Hematopoietic multipotent progenitor cell treated with erythropoietin and hydrocortisone succinate and interleukin-3 and kit ligand, for 4 days (in vitro differentiated cells): ENCODE measurements at regions not wholly inside any gene's neighbourhood (a gene's known extent, or its start where the extent isn't known, plus 50 kb on each side); places are given as distances from the start of the nearest gene placed in this dataset.

Experiments used
- DNase-seq: peaks from one replicate; pipeline ENCODE4 v3.0.0-alpha.2; 2015

- no peak for DNase-seq
These were observed 1095.7 kb downstream of the TSN start for GRCh38 chr2:122851161-122851560.

DNA sequence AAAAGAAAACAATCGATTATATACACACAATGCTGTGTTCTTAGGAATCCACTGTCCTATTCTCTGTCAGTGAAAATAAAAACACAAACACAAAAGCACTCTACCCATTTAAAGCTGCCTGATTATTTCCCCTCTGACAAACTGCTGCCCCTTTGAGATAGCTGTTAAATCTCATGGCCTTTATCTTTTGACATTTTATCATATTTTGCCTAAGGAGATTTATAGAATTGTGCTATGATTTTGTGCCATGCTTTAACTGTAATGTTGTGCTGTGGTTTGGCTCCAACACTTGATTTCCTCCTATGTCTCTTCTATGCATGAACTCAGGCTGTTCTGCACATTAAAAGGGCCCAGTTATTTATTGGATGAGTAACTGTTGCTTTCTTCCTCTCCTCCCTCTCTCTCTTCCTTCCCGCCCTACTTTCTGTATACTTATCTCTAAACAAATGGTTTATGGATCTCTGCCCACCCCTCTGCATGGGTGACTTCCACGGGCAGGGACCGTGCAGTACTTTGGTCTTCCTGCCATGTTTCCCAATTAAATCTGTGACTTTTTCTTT is 1096.6 kb downstream of the TSN start:
- no peak for DNase-seq

GRCh38 chr2:122856696-122857095 is 1101.2 kb downstream of the TSN start:
- no peak for DNase-seq

DNA sequence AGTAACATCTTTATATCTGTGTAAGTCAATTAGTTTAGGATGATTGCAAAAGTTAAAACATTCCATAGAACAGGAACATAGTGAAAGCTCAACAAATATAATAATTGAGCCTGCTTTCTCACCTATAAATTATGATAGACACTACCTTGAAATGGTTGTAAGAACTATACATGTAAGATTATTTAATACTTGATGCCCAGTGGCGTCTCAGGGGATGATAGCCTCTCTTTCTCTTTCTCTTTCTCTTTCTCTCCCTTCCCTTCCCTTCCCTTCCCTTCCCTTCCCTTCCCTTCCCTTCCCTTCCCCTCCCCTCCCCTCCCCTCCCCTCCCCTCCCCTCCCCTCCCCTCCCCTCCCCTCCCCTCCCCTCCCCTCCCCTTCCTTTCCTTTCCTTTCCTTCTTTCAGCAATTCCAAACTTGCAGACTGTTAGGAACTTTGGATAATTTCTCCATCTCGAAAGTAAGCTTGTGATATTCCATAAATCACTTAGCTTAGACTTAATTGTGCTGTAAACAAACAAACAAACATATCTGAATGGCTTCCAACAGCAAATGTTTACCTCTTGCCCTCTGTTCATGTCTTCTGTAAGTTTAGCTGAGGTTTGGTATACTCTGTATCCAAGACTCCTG is 1102.7 kb downstream of the TSN start:
- DNase-seq, result no peak

GRCh38 chr2:122858813-122859212 is 1103.4 kb downstream of the TSN start:
- peak; percentile 14 for DNase-seq

- no peak for DNase-seq
These were observed 1103.8 kb downstream of the TSN start for GRCh38 chr2:122859260-122859659.

- no peak for DNase-seq
These were observed 1108.1 kb downstream of the TSN start for GRCh38 chr2:122863532-122863931.

DNA sequence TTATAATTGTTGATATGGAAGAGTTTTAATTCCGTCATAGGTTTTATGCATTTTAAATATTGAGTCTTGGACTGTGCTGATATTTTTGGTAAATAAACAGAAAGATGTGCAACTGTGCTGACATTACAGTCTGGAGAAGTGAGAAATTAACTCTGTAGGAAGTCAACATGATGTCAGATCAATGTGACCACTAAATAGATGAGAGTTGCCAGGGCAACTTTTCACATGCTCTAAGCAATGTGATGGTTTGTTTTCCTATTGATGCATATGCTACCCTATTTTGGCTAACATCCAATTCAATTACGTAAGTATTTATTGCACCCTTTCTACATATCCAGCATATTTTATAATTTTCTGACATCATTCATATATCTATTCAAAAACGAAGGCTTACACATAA is 1109.3 kb downstream of the TSN start:
- no peak for DNase-seq

GRCh38 chr2:122866095-122866494 is 1110.6 kb downstream of the TSN start:
- DNase-seq, result no peak

DNA sequence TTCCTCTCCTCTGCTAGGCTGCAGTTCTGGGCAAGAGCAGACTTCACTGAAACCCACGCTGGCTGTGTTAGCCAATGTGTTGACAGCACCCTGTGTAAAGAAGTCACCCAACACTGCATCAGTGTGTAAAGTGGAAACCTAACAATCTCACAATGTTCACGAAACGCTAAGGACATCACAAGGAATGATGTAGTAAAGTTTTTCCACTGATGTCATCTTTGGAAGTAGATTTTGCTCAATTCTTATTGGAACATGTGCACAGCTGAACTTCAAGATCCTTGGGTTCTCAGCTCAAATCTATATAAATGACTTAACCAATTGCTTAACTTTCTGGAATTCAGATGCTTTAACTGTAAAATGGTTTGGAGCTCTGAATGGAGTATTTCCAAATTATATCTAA is 1112.5 kb downstream of the TSN start:
- DNase-seq, result no peak

DNA sequence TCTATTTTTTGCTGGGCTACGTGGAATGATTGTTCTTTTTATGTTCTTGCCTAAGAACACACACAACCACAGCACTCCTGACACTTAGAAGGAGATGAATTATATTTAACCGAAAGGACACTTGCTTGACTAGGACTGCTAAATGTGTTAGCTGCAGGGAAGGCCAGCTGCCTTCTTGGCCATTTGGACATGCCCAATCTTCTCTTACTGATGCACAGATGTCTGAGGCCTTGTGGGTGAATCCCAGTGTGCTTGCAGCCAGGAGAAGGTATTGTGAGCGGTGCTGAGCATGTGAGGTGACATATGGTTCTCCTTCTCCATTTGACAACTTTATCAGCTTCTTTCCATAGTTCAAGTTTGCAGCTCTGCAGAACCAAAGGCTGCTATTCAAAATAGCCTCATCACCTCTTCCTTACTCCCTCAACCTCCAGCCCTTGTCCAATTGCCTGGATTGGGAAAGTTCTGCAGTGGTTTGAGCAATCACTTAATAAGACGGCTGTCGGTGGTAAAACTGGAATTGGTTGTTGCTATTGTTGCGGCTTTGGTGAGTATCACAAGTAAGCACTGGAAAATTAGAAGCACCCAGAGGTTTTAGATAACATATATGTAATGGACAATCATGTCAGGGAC is 1113.3 kb downstream of the TSN start:
- no peak for DNase-seq

- no peak for DNase-seq
These were observed 1118.5 kb downstream of the TSN start for GRCh38 chr2:122873951-122874350.

- DNase-seq, result peak; percentile 47
These were observed 1119.8 kb downstream of the TSN start for GRCh38 chr2:122875091-122875865.

DNA sequence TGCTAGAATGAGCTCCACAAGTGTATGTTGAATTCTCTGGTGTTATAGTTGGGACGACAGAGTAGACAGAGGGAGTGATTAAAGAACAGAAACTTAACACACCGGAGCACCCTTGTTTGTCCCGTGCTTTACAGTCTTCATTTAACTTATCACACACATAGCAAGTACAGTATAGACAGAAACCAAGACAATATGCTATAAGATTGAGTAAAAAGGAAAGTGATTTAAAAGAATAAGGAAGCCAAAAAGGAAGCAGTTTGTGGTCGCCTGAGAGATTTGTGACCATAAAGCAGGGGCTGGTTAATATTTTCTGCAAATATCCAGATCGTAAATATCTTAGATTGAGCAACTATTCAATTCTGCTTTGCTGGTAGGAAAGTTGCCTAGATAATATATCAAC is 1128.4 kb downstream of the TSN start:
- DNase-seq, result peak; percentile 10

DNA sequence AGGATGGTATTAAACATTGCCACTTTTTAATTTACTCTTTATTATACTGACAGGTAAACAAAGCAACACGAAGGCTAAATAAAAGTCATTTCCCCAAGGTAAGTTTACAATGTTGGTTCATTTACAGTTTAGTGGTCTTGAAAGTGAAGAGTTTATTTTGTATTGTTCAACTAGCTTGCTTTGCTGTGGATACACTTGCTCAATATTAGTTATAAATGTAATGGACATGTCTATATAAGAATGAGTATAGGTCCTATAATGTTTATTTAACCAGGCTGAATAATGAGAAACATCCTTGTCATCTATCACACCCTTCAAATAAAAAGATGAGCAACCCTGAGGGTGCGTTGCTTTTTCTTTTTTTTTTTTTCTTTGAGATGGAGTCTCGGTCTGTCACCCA is 1129.4 kb downstream of the TSN start:
- DNase-seq, result no peak

DNA sequence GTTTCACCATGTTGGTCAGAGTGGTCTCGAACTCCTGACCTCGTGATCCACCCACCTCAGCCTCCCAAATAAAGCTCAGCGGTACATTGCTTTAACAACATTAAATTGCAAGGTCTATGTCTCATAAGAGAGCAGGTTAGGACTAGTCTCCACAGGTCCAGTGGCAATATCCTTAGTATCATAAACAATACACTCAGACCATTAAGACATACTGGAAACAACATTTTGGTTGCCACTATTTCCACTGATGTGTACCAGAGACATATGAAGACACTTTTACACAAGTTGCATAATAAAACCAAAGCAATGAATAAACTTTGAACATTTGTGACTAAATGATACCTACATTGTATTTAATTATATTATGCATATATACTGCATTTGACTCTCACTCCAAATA is 1130.0 kb downstream of the TSN start:
- no peak for DNase-seq

DNA sequence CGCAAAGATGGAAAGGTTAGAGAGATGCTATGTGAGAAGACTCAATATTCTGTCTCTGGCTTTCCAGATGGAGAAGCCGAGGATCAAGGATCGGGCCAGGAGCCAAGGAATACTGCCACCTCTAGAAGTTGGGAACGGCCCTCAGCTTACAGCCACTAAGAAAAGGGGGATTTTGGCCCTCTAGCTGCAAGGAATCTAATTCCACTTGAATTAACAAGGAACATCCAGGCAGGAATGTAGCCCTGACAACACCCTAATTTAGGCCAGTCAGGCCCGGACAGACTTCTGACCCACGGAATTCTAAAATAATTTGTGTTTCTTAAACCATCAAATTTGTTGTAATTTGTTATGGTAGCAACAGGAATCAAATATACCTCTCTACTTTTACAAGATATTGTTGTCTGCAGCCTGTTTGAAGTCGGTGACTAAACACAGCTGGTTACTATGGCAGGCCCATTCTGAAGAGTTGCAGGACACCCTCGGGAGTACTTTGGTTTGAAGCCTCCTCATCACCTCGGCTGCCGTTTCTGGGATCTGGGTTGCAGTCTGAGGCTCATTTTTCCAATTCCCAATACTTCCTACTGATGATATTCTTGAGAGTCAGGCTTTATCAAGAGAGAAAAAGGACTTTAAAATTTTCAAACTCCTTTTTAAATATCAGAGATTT is 1131.2 kb downstream of the TSN start:
- no peak for DNase-seq

- DNase-seq, result no peak
These were observed 1125.5 kb upstream of the CNTNAP5 start for GRCh38 chr2:122899614-122900013.

DNA sequence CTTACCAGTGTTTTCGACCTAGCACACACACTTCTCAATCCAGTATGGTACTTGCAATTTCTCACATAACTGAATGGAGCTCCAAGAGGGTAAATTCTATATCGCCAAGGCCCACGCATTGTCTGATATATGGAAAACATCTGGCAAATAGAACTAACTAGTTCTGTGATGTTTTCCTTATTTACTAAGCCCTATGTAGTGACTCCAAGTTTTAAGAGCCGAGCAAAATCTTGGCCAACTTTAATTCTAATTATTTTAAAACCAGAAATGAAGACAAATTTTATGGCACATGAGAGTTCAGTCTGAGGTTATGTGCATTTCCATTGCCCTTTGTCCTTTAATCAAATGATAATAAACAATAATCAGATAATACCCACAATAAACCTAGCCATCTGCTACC is 1119.7 kb upstream of the CNTNAP5 start:
- no peak for DNase-seq

GRCh38 chr2:122908159-122908558 is 1116.9 kb upstream of the CNTNAP5 start:
- no peak for DNase-seq

DNA sequence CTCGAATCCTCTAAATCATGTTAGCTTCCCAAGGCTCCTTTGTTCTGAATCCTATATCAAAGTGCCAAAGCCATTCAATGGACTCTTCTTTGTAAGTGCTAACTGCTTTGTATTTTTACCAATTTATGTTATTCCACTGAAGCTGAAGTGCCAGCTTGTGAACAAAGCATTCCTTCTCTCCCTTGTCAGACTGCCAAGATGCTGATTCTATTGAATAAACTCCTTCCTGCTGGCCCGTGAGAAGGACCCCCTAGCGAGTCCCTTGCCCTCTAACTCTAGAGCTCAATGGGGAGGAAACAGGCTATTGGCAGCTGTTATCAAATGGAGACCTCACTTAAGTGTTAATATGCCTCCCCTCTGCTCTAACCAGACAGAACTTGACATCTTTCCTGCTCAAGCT is 1097.9 kb upstream of the CNTNAP5 start:
- no peak for DNase-seq

- no peak for DNase-seq
These were observed 1097.2 kb upstream of the CNTNAP5 start for GRCh38 chr2:122927710-122928557.
